T-cell (primary cell): ENCODE measurements at regions not wholly inside any gene's neighbourhood (a gene's known extent, or its start where the extent isn't known, plus 50 kb on each side); places are given as distances from the start of the nearest gene placed in this dataset.

Source experiments
- ATAC-seq, 4 experiments: fragments of 200-7000 bp in 3 of 4; fragments of 150-1000 bp in 1 of 4; cut with Tn5 transposase; replicated peaks in 1 of 4; 1 replicate in 3 of 4; 2 replicates in 1 of 4; pipeline ENCODE4 v1.10.0; 2021; ENCODE audit warnings: moderate library complexity in 3 of 4, mild to moderate bottlenecking in 2 of 4, moderate number of reproducible peaks in 1 of 4
- CTCF ChIA-PET, 2 donors: fragments of 300-600 bp; sonication (Branson Sonifier 250); formaldehyde crosslinking; loops; one replicate each; lab custom pipeline; 2022; ENCODE audit warnings: antibody characterized with exemption in 2 of 2; lab: Charles Lee
- POLR2A ChIA-PET, 2 donors: fragments of 300-600 bp; sonication (Branson Sonifier 250); formaldehyde crosslinking; loops; one replicate each; lab custom pipeline; 2022; ENCODE audit warnings: antibody characterized with exemption in 2 of 2; lab: Charles Lee
- DNase-seq, 35 experiments: peaks; one replicate each; pipeline versions ENCODE4 v3.0.0 to v3.0.0-alpha.2; 2013 to 2023
- H3K27ac ChIP-seq: one replicate; pipeline ENCODE4 v1.5.1; 2013; ENCODE audit warnings: low read length
- H3K27me3 ChIP-seq, 2 experiments: replicated peaks in 1 of 2; 1 replicate in 1 of 2; 2 replicates in 1 of 2; pipeline versions ENCODE4 v1.6.1 to v1.7.0; 2013; ENCODE audit warnings: low read length in 1 of 2, mixed read lengths in 1 of 2; ENCODE audit not compliant: control insufficient read depth in 2 of 2, insufficient read depth in 2 of 2; ENCODE audit errors: extremely low read depth in 1 of 2
- H3K36me3 ChIP-seq, 2 donors: 1 replicate in 1 of 2; 2 replicates in 1 of 2; pipeline versions ENCODE4 v1.6.1 to v1.7.0; 2013; ENCODE audit warnings: low read length in 1 of 2; ENCODE audit not compliant: control insufficient read depth in 2 of 2, insufficient read depth in 1 of 2; ENCODE audit errors: extremely low read depth in 1 of 2
- H3K4me1 ChIP-seq, 2 experiments: 1 replicate in 1 of 2; 2 replicates in 1 of 2; pipeline versions ENCODE4 v1.6.1 to v1.7.0; 2013; ENCODE audit warnings: low read length in 2 of 2, mixed read lengths in 1 of 2; ENCODE audit not compliant: insufficient read depth in 2 of 2, control insufficient read depth in 1 of 2; ENCODE audit errors: extremely low read depth in 1 of 2
- H3K4me3 ChIP-seq, 2 donors: 1 replicate in 1 of 2; 2 replicates in 1 of 2; pipeline versions ENCODE4 v1.5.1 to v1.7.0; 2013; ENCODE audit warnings: mild to moderate bottlenecking in 2 of 2, low read length in 1 of 2, moderate library complexity in 1 of 2; ENCODE audit not compliant: control insufficient read depth in 1 of 2; ENCODE audit errors: extremely low read depth in 1 of 2
- H3K9me3 ChIP-seq: 2 replicates; pipeline ENCODE4 v1.7.0; 2013
- H3K27ac Mint-ChIP-seq, 2 donors: one replicate each; pipeline ENCODE4 v1.8.0; 2020 to 2021; ENCODE audit warnings: mild to moderate bottlenecking in 2 of 2, mixed read lengths in 2 of 2
- H3K27me3 Mint-ChIP-seq, 2 donors: one replicate each; pipeline ENCODE4 v1.8.0; 2021 to 2022; ENCODE audit warnings: mixed read lengths in 2 of 2
- H3K36me3 Mint-ChIP-seq: one replicate; pipeline ENCODE4 v1.8.0; 2021; ENCODE audit warnings: mixed read lengths
- H3K4me1 Mint-ChIP-seq, 3 donors: one replicate each; pipeline ENCODE4 v1.8.0; 2020 to 2022; ENCODE audit warnings: mixed read lengths in 3 of 3, mild to moderate bottlenecking in 1 of 3
- H3K4me3 Mint-ChIP-seq, 3 donors: one replicate each; pipeline ENCODE4 v1.8.0; 2020 to 2022; ENCODE audit warnings: mild to moderate bottlenecking in 3 of 3, mixed read lengths in 3 of 3, moderate library complexity in 3 of 3
- H3K9me3 Mint-ChIP-seq, 3 donors: one replicate each; pipeline ENCODE4 v1.8.0; 2020 to 2022; ENCODE audit warnings: mixed read lengths in 3 of 3
- WGBS: methylation state at CpG from one replicate; pipeline ENCODE4 v1.1.5; 2013; ENCODE audit warnings: missing lambda C conversion rate; ENCODE audit not compliant: insufficient coverage; 5-methylcytosine and 5-hydroxymethylcytosine counted together

DNA sequence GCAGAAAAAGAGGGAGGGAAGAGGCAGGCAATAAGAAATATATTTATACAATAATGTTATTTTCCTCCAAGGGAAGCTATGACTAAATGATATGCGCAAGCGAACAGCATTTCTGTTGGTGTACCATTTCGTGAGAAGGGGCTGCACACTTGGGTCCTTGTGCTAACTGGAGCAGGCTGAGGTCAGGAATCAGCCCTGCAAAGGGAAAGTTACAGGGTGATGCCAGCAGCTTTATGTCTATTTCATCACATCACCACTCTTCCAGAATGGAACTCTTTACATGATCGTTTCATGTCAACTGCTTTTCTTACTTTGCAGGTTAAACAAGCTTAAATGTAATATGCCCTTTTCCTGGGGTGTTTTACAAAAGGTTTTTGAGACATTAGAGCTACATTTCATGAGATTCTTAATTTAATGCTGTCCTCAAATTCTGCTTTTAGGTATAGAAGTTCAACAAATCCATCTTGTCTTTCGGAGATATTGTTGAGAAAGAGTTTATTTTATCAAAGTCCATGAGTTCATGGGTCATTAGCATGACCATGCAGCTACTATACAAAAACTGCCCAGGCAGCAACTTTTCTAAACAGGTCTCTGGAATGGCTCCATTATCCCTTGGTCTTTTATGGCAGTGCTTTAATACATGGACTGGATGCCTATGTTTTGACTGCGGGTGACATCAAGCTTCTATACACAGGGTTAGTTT lies 443.8 kb downstream of the TENT5A start:
- no peaks in the 10 kb centered on the region for H3K27me3 ChIP-seq
- WGBS: no CpG with 5 or more reads among the region's 6 CpGs
- H3K9me3 ChIP-seq: no peaks in the 10 kb centered on the region
- ChIA-PET CTCF (no interaction called here), POLR2A (interaction anchor here in 1 of 2 donors (0.6 kb wide), 1 partner anchor 1202 kb away, joined by 6 read pairs; no protein-coding TSS in a partner anchor)
- Mint-ChIP-seq H3K9me3 (peaks cover 6 to 13% (median 10%) of the 10 kb centered on the region in 3 donors), H3K27me3 (no peaks in the 10 kb centered on the region), H3K36me3 (no peaks in the 10 kb centered on the region), H3K4me3 (no peak overlapping the region), H3K4me1 (no peaks in the 10 kb centered on the region), H3K27ac (no peak overlapping the region)
- no peak for ATAC-seq
- no peaks in the 10 kb centered on the region for H3K36me3 ChIP-seq
- H3K4me3 ChIP-seq: no peak overlapping the region
- H3K27ac ChIP-seq: no peak overlapping the region
- no peak for DNase-seq
- no peaks in the 10 kb centered on the region for H3K4me1 ChIP-seq

DNA sequence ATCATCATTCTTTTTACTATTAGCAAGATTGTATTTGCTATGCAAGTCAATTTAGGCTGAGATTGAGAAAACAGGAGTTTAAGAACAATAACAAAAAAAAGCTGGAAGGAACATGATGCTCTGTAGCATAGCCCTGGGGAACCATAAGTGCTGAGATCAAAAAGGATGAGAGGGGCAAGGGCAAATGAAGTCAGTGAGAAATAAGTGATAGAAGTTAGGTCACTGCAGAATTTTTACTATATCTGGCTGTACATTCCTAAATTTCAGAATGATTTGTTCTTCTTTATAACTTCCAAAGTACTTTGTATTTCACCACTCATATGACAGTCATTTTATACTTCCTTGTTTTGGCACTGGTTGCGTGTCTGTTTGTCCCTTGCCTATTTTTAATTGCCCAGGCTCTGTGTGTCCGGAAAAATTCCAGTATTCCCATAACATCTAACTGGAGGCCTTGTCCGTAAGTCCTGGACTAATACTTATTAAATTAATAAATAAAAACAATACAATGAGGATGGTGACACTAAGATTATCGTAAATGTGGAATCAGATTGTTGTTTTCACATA lies 444.7 kb downstream of the TENT5A start:
- Histone ChIP-seq H3K4me3 (no peak overlapping the region), H3K4me1 (no peaks in the 10 kb centered on the region), H3K27me3 (no peaks in the 10 kb centered on the region), H3K36me3 (no peaks in the 10 kb centered on the region), H3K27ac (no peak overlapping the region), H3K9me3 (no peaks in the 10 kb centered on the region)
- no peaks in the 10 kb centered on the region for H3K36me3 Mint-ChIP-seq
- no peak for DNase-seq
- no peaks in the 10 kb centered on the region for H3K4me1 Mint-ChIP-seq
- H3K27ac Mint-ChIP-seq: no peak overlapping the region
- ATAC-seq: no peak
- WGBS: no CpG with 5 or more reads among the region's 4 CpGs
- no peak overlapping the region for H3K4me3 Mint-ChIP-seq
- POLR2A ChIA-PET: interaction anchor here in 1 of 2 donors (0.6 kb wide), 1 partner anchor 1201 kb away, joined by 6 read pairs; no protein-coding TSS in a partner anchor
- CTCF ChIA-PET: no interaction called here
- H3K9me3 Mint-ChIP-seq: peaks cover 0 to 5% (median 2%) of the 10 kb centered on the region in 3 donors
- H3K27me3 Mint-ChIP-seq: no peaks in the 10 kb centered on the region

DNA sequence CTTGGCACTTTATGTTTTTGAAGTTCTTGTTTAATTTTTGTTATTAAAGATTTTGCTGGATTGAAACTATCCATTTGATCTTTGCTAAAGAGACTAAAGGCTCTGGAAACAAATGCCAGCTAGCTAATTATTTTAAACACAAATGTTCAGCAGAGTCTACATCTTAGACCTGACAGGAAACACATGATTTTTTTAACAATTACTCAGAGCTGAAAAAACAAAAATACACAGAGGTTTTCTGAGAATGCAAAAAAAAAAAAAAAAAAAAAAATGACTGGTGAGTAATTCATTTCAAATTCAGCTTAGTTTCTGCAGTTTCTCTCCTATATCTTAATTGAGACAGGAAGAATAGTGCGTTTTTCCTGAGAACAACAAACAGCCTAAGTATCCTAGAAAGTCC lies 448.0 kb downstream of the TENT5A start:
- Mint-ChIP-seq H3K9me3 (no peaks in the 10 kb centered on the region), H3K4me1 (no peaks in the 10 kb centered on the region), H3K27me3 (no peaks in the 10 kb centered on the region), H3K36me3 (no peaks in the 10 kb centered on the region), H3K4me3 (no peak overlapping the region), H3K27ac (no peak overlapping the region)
- Histone ChIP-seq H3K9me3 (no peaks in the 10 kb centered on the region), H3K4me1 (no peaks in the 10 kb centered on the region), H3K4me3 (no peak overlapping the region), H3K27ac (no peak overlapping the region), H3K27me3 (no peaks in the 10 kb centered on the region), H3K36me3 (no peaks in the 10 kb centered on the region)
- ATAC-seq (no peak), DNase-seq (no peak)
- ChIA-PET POLR2A (no interaction called here), CTCF (no interaction called here)
- WGBS: no CpG with 5 or more reads among the region's 1 CpG

DNA sequence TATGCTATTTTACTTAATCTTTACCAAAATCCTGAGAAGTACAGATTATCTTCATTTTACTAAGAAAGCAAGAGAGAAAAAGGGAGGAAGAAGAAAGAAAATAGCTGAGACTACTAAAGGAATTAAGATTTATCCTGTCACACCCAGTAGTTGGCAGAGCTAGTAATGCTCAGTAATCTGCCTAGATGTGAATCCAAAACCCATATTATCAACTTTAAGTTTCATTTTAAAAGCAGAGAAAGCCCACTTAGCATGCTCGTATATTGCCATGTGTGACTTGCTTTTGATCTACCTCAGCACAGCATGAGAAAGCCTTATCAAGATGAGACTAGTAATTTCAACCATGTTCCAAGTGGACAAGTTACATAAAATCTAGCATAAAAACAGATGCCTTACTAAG lies 451.5 kb downstream of the TENT5A start:
- POLR2A ChIA-PET: no interaction called here
- no peak for DNase-seq
- no peaks in the 10 kb centered on the region for H3K9me3 Mint-ChIP-seq
- no peaks in the 10 kb centered on the region for H3K4me1 Mint-ChIP-seq
- Histone ChIP-seq H3K27me3 (no peaks in the 10 kb centered on the region), H3K4me1 (no peaks in the 10 kb centered on the region), H3K9me3 (no peaks in the 10 kb centered on the region), H3K4me3 (no peak overlapping the region), H3K36me3 (no peaks in the 10 kb centered on the region), H3K27ac (no peak overlapping the region)
- CTCF ChIA-PET: no interaction called here
- H3K27ac Mint-ChIP-seq: no peak overlapping the region
- ATAC-seq: no peak
- WGBS: 70% methylated on average over 1 of the region's 1 CpG
- no peaks in the 10 kb centered on the region for H3K36me3 Mint-ChIP-seq
- H3K27me3 Mint-ChIP-seq: no peaks in the 10 kb centered on the region
- no peak overlapping the region for H3K4me3 Mint-ChIP-seq

DNA sequence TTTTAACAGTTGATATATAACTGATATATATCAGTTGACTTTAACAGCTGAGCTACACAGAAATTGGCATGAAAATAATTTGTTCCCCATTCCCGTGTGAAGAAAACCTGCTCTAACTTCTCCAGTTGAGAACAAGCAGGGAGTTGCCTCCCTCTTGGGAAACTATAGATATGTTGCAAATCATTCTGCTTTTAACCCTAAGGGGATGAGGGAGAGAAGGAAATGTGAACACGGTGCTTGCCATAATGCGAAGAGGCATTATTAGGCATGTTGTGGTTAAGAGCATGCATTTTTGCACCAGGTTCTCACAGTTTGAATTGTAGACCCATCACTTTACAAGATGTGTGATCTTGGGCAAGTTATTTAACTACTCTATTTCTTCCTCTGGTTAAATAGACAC lies 453.7 kb downstream of the TENT5A start:
- CTCF ChIA-PET: no interaction called here
- Mint-ChIP-seq H3K36me3 (no peaks in the 10 kb centered on the region), H3K9me3 (no peaks in the 10 kb centered on the region), H3K4me1 (no peaks in the 10 kb centered on the region), H3K27ac (no peak overlapping the region), H3K4me3 (no peak overlapping the region), H3K27me3 (no peaks in the 10 kb centered on the region)
- H3K9me3 ChIP-seq: no peaks in the 10 kb centered on the region
- no CpG with 5 or more reads among the region's 3 CpGs for WGBS
- H3K27ac ChIP-seq: no peak overlapping the region
- no peaks in the 10 kb centered on the region for H3K36me3 ChIP-seq
- no peaks in the 10 kb centered on the region for H3K4me1 ChIP-seq
- H3K4me3 ChIP-seq: no peak overlapping the region
- ATAC-seq (no peak), DNase-seq (no peak)
- H3K27me3 ChIP-seq: no peaks in the 10 kb centered on the region
- POLR2A ChIA-PET: no interaction called here

DNA sequence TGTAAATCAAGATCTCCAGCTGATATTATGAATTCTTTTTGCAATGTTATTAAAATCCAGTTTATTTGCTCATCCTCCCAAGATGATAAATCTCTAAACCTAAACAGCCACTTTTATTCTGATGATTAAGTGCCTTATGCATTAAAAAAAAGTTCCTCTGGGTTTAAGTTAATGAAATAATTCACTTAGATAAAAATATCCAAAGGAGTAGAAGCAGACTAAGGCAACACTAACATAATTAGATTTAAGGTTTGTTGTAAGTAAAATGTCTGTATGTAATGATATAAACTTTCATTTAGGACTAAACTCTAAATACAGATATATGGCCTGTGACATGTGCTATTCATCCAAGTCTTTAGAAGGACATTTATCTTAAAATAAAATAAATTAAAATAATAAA lies 457.2 kb downstream of the TENT5A start:
- Mint-ChIP-seq H3K36me3 (no peaks in the 10 kb centered on the region), H3K27me3 (no peaks in the 10 kb centered on the region), H3K9me3 (peaks cover 0 to 8% (median 0%) of the 10 kb centered on the region in 3 donors), H3K4me1 (no peaks in the 10 kb centered on the region), H3K4me3 (no peak overlapping the region), H3K27ac (no peak overlapping the region)
- ATAC-seq (no peak), DNase-seq (no peak)
- ChIA-PET POLR2A (no interaction called here), CTCF (no interaction called here)
- Histone ChIP-seq H3K9me3 (no peaks in the 10 kb centered on the region), H3K4me1 (no peaks in the 10 kb centered on the region), H3K4me3 (no peak overlapping the region), H3K27ac (no peak overlapping the region), H3K27me3 (no peaks in the 10 kb centered on the region), H3K36me3 (no peaks in the 10 kb centered on the region)
